ENCODE measurements at regions not wholly inside any gene's neighbourhood (a gene's known extent, or its start where the extent isn't known, plus 50 kb on each side); places are given as distances from the start of the nearest gene placed in this dataset.

DNA sequence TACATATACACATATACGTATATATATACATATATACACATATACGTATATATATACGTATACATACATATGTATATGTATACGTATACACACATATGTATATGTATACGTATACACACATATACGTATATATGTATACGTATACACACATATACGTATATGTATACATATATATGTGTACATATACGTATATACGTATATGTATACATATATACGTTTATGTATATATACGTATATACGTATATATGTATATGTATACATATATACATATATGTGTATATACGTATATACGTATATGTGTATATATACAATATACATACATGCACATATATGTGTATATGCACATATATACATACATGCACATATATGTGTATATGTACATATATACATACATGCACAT, 396.2 kb upstream of the DUSP10 start:
- DNase-seq, result no peak
- intact Hi-C loops (cut with DNase I; ENCODE audit: low total_unique reads), result no loop called here

GRCh38 chr1:222136869-222137268, 395.0 kb upstream of the DUSP10 start:
- no peak overlapping the region for H3K4me3 ChIP-seq
- no peaks in the 10 kb centered on the region for H3K36me3 ChIP-seq
- DNase-seq, result no peak
- no peaks in the 10 kb centered on the region for H3K9me3 ChIP-seq
- intact Hi-C loops (cut with DNase I; ENCODE audit: low total_unique reads), result no loop called here
- no peak overlapping the region for H3K27ac ChIP-seq
- no peak for TF ChIP-seq CTCF (IDR thresholded peaks at IDR 0.05)
- TF ChIP-seq POLR2A (IDR thresholded peaks at IDR 0.05), result no peak
- no peaks in the 10 kb centered on the region for H3K27me3 ChIP-seq
- H3K4me1 ChIP-seq, result no peaks in the 10 kb centered on the region

More for the DNA sequence above, 396.2 kb upstream of the DUSP10 start:
- H3K36me3 ChIP-seq, result no peaks in the 10 kb centered on the region
- H3K27ac ChIP-seq, result no peak overlapping the region
- no peak for TF ChIP-seq POLR2A (IDR thresholded peaks at IDR 0.05)
- TF ChIP-seq CTCF (IDR thresholded peaks at IDR 0.05), result no peak
- no peaks in the 10 kb centered on the region for H3K27me3 ChIP-seq
- H3K9me3 ChIP-seq, result no peaks in the 10 kb centered on the region
- H3K4me3 ChIP-seq, result no peak overlapping the region
- H3K4me1 ChIP-seq, result no peaks in the 10 kb centered on the region

DNA sequence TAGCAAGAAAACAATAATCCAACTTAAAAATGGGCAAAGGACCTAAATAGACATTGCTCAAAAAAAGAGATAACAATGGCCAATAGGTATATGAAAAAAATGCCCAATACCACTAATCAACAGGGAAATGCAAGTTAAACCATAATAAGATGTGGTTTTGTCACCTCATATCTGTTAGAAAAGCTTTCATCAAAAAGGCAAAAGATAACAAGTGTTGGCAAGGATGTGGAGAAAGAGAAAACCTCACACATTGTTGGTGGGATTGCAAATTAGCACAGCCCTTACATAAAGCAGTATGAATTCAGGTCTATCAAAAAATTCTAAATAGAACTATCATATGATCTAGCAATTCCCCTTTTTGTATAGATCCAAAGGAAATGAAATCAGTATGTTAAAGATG, 387.2 kb upstream of the DUSP10 start:
- Histone ChIP-seq H3K9me3 (no peaks in the 10 kb centered on the region), H3K27me3 (no peaks in the 10 kb centered on the region), H3K4me3 (no peak overlapping the region), H3K27ac (no peak overlapping the region), H3K4me1 (no peaks in the 10 kb centered on the region), H3K36me3 (no peaks in the 10 kb centered on the region)
- intact Hi-C loops (cut with DNase I; ENCODE audit: low total_unique reads), result no loop called here
- no peak for TF ChIP-seq CTCF (IDR thresholded peaks at IDR 0.05)
- TF ChIP-seq POLR2A (IDR thresholded peaks at IDR 0.05), result no peak
- DNase-seq, result no peak

DNA sequence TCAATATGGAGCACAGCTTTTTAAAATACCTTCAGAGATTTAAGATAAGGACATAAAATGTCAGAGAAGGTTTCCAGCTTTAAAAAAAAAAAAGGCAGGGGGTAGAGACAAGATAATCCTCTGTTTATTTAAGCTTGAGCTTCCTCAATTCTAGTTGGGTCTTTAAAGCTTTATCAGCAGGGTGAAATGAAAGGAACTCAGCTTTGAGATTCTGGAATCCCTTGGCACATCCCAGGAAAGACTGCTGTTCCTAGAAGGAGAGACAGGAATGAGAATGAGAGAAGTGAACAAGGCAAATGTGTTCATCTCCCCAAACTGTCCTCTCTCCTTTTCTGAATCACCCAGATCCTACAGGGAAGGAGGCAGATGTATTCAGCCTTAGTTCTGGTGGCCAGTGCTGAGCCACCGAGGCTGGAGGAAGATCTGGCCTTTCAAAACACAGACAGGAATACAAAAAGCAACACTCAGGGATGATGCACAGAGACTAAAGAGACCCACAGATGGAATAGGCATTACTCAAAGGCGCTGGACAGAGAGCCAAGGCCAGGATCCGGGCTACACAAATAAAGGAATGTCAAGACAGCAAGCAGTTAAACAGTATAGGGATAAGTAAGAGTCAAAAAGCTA, 385.8 kb upstream of the DUSP10 start:
- Histone ChIP-seq H3K4me3 (no peak overlapping the region), H3K4me1 (no peaks in the 10 kb centered on the region), H3K27me3 (no peaks in the 10 kb centered on the region), H3K9me3 (no peaks in the 10 kb centered on the region), H3K27ac (no peak overlapping the region), H3K36me3 (no peaks in the 10 kb centered on the region)
- no peak for DNase-seq
- no peak for TF ChIP-seq CTCF (IDR thresholded peaks at IDR 0.05)
- TF ChIP-seq POLR2A (IDR thresholded peaks at IDR 0.05), result no peak
- intact Hi-C loops (cut with DNase I; ENCODE audit: low total_unique reads), result no loop called here

- Histone ChIP-seq H3K27ac (no peak overlapping the region), H3K9me3 (no peaks in the 10 kb centered on the region), H3K4me1 (no peaks in the 10 kb centered on the region), H3K4me3 (no peak overlapping the region), H3K36me3 (no peaks in the 10 kb centered on the region), H3K27me3 (no peaks in the 10 kb centered on the region)
- DNase-seq, result no peak
- intact Hi-C loops (cut with DNase I; ENCODE audit: low total_unique reads), result no loop called here
- TF ChIP-seq CTCF (IDR thresholded peaks at IDR 0.05) (no peak), POLR2A (IDR thresholded peaks at IDR 0.05) (no peak)
Measured at GRCh38 chr1:222127096-222127495, 385.2 kb upstream of the DUSP10 start.

All from uterus (tissue), 3 donors.